ENCODE measurements at regions not wholly inside any gene's neighbourhood (a gene's known extent, or its start where the extent isn't known, plus 50 kb on each side); places are given as distances from the start of the nearest gene placed in this dataset.

GRCh38 chr2:137772451-137772850 is 191.8 kb upstream of the HNMT start:
- no peak for TF ChIP-seq EZH2 (IDR thresholded peaks at IDR 0.05; ENCODE audit: borderline replicate concordance, low read length)
- TF ChIP-seq, protein P1, sequence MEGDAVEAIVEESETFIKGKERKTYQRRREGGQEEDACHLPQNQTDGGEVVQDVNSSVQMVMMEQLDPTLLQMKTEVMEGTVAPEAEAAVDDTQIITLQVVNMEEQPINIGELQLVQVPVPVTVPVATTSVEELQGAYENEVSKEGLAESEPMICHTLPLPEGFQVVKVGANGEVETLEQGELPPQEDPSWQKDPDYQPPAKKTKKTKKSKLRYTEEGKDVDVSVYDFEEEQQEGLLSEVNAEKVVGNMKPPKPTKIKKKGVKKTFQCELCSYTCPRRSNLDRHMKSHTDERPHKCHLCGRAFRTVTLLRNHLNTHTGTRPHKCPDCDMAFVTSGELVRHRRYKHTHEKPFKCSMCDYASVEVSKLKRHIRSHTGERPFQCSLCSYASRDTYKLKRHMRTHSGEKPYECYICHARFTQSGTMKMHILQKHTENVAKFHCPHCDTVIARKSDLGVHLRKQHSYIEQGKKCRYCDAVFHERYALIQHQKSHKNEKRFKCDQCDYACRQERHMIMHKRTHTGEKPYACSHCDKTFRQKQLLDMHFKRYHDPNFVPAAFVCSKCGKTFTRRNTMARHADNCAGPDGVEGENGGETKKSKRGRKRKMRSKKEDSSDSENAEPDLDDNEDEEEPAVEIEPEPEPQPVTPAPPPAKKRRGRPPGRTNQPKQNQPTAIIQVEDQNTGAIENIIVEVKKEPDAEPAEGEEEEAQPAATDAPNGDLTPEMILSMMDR (IDR thresholded peaks at IDR 0.05; ENCODE audit: low read length) = no peak

All from OCI-LY1 (cell line).